HG03060 (cell line): ENCODE measurements at regions not wholly inside any gene's neighbourhood (a gene's known extent, or its start where the extent isn't known, plus 50 kb on each side); places are given as distances from the start of the nearest gene placed in this dataset.
A peak's percentile ranks its signal among the peaks of the same experiment; 100 is the strongest.

Experiments used
- ATAC-seq: cut with Tn5 transposase; IDR thresholded peaks from one replicate; pipeline ENCODE4 v1.9.1; 2021; ENCODE audit warnings: low read depth, moderate number of reproducible peaks; ENCODE audit not compliant: unreplicated experiment

DNA sequence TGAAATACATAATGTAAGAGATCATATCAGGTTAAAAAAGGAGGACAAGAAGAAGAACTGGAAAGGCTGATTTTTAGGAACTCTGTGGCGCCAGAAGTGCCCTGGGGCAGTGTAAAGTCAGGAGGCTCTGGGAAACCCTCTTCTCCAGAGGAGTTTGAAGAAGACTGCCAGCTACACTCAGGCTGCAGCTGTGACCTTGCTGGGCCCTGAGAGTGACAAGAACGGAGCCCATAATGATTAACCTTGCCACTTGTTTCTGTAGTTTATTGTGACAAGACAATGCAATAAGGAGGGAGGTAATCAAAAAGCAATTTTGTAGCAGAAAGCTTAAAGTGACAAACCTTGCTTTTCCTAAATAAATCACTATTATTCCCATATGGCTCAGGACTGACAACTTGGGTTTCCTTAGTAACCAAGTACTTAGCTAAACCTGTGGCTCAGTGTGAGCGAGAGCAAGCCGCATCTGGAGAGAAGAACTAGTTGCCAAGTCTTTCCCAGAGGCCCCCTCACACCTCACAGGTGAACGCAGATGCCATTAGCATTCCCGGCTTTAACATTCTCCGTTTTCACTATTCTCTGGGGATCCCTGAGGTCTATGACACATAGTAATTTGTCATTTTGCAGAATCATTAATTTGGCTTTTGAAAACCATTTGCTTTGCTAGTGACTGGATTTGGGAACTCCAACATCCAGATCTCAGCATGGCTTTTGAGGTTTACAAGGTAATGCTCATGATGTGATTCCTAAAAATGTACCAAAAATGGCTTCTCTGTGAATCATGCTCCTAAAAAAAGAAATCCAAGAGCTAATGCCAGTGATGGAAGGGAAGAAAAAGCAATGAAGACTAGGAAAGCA, 115.9 kb downstream of the OMA1 start:
- no peak for ATAC-seq

DNA sequence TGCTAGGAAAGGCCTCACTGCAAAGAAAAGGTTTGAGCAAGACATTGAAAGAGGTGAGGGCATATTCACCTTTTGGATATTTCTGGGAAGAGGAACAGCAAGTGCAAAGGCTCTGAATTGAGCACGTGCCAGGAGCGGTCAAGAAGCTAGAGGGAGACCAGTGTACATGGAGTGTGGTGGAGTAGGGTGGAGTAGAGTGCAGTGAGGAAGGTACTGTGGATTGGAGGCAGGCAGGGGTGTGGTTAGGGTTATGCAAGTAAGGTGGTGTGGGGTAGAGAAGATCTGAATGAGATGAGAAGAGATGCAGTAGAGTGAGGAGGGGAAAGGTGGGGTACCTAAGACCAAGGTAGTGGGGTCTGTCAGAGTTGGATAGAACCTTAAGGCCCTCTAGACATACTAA, 119.6 kb downstream of the OMA1 start:
- ATAC-seq = no peak

DNA sequence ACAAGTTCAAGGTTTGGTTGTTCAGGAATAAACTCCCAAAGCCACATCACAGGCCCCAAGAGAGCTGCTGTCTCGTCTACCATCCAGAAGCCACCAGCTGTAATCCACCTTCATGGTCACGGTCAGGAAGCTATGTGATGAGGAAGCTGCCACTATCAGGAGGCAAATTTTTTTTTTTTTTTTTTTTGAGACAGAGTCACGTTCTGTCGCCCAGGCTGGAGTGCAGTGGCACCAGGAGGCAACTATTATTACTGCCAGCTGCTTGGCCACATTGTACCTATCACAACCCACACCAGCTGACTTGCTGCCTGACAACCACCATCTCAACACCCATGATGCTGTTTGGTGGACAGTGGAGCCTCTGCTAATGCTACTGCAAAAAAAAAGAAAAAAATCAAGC, 124.1 kb downstream of the OMA1 start:
- ATAC-seq = no peak

DNA sequence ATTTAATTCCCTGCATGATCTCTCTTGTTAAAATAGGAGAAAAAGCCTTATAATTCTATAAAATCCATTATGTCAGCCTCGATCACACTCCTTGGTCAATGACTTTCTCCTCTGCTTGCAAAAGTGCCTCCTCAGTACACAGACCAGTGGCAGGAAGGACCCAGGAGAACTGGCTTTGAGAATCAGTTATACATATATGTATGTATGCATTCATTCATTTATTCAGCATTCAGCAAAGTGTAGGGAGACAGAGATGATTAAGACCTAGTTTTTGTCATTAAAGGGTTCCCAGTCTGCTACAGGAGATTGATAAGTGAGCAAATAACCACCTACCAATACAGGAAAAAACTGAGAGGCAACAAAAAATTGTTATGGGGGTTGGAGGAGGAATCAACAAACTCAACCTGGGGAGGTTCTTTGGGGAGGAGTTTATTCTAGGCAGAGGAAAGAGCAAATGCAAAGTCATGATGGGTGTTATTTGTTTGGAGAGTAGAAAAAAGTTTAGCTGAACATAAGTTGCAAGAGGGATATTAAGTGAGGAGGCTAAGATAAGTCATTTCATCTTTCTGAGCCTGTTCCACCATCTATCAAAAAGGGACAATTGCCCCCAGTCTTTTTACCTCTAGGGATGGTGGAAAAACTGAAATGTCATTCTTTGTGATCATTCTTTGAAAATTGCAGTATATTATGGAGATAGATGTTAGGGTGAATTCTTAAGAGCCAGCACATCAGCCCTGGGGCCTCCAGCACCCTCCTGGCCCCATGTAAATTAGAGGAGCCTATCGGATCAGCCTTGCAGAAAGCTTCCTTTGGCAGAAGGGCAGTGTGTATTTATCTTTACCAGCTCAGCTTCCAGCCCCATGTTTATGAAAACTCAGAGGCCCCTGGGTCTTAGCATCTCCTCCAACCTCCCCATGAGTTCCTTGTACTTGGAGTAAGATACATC, 128.0 kb downstream of the OMA1 start:
- no peak for ATAC-seq

DNA sequence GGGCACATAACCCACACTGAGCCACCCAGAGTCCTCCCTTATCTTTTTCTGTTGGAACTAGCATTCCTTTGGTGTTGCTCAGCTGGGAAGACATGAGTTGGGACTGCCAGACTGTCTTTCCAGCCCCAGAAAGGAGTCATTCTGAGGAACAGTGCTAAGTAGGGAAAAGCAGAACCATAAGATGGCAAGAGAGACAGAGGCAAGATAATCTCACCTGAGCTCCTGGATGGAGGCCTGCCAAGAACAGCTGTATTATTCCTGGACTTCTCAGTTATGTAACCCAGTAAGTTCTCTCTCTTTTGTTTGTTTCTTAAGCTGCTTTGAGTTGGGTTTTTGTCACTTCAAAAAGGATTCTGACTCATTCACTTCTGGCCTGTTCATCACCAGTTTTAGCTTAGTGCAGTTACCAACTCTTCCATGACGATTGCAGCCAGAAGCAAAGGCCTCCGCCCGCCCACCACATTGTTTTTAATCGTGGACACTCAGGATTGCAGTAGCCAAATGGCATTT, 134.4 kb downstream of the OMA1 start:
- no peak for ATAC-seq

DNA sequence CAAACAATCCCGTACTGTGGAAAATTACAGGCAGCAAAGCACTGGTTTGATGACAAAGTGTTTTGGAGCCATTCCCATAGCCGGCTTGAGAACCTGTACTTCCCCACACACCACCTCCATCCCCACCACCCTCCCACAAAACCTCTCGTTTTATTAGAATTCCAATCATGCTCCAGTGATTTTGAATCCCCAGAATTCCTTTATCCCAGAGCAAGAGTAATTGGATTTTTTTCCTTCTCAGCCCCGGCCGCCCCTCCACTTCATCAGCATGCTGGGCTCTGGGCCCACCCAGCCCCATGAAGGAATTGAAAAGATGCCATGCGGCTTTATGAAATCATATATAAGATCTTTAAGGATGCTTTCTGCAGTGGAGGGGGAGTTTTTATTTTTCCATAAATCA, 136.6 kb downstream of the OMA1 start:
- ATAC-seq = no peak

DNA sequence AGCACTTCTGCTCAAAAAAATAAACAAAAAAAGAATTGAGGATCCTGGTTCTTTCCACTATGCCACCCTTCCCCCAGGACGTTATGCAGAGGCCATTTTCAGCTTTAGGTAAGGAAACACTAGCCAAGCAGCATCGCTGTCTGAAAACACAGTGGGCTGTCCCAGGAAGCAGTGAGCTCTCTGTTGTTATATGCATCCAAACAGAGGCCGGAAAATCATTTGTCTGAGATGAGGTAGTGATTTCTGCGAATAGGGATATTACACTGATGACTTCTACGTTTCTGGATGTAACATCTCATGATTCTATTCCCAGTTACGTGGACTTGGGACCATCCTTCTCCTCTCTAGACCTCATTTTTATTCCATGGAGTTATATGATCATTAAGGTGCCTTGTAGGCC, 137.2 kb downstream of the OMA1 start:
- no peak for ATAC-seq

DNA sequence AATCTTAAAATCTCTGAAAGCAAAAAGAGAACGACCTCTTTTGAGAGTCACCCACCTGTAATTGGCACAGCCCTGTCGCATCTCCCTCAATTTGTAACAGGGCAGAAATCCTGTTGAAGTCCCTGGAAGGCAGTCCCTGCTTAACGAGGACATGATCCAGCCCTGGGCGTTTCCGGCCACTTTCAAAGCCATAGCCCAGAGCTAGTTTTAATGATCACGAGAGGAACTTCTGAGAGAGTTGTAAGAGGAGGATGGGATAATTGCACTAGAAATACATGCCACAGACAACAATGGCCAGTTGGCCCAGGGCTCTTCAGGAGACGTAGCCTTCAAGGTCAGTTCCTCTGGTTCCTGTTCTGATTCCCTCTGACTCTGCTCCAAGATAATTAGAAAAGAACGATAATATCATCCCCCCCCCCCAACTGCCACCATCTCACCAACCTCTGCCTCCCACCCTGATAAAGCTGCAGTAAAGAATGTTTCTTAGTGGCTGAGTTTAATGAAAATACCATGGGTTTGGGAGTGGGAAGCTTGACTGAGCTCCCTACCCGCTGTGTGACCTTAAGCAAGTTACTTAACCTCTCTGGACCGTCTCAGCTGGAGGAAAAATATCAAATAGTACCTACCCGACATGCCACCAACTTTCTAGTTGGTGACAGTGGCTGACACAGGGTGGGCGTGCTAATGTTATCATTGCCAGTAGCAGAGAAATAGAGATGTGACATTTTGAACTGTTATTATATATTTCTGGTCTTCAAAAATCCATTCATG, 140.0 kb downstream of the OMA1 start:
- no peak for ATAC-seq

DNA sequence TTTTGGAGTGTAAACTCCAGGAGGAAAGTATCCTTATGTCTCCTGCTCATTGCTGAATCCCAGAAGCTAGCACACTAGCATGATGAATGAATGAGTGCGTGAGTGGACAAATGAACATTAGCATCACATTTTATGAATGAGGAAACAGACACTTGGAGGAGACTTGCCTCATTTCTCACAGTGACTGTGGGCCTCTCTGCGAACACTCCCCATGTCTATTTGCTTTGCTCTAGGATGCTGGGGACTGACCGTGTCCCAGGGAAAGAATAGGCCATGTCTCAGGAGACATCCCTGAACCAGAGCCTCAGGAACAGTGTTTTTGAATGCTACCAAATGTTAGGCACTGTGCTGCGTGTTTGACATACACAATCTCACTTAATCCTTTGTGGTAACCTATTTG, 140.9 kb downstream of the OMA1 start:
- ATAC-seq = no peak

DNA sequence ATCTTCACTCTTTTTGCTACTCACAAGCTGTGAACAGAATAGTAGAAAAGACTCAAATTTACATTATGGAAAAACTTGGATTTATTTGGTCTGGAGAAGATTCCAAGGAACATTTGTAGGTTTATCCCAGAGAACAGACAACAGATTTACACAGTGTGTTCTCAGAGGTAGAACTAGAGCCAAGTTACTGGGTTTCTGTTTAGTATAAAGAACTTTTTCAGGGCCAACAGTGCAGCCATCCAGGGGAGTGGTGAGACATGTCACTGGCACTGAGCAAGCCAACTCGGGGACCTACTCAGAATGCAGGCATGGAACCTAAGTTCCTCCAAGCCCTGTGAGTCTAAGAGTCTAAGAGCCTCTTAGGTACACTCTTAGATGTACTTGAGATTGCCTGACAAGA, 142.6 kb downstream of the OMA1 start:
- no peak for ATAC-seq

DNA sequence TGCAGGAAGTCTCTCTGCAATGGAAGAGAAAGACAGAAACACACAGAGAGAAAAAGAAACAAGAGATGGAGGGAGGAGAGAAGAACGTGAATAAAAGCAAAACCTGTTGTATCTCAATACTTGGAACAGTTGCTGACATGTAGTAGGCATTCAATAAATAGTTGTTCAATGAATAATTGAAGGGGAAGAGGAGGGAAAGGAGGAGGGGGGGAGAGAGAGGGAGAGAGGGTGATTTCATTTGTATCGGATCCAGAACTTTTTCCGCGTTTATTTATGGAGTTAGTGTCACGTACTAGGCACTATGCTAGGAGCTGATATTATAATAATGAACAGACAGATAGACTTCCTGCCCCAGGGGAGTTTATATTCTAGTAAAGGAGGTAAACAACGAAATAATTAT, 144.1 kb downstream of the OMA1 start:
- no peak for ATAC-seq

DNA sequence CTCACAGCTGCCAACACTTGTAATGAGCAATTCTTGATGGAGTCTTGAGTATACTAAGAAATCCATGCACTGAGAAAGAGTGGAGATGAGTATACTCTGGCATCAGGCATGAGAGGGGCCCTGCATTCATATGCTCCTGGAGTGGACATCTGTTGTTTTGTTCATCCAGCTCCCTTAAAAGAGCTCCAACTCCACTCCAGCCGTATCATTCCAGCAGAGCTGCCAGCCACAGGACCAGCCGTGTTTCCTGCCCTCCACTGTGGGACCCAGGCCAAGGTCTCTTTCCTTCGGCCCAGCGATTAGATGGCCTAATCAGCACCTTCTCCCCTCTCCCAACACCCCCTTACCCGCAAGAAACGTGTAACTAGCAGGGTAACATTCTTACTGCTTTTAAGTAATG, 144.5 kb downstream of the OMA1 start:
- no peak for ATAC-seq

DNA sequence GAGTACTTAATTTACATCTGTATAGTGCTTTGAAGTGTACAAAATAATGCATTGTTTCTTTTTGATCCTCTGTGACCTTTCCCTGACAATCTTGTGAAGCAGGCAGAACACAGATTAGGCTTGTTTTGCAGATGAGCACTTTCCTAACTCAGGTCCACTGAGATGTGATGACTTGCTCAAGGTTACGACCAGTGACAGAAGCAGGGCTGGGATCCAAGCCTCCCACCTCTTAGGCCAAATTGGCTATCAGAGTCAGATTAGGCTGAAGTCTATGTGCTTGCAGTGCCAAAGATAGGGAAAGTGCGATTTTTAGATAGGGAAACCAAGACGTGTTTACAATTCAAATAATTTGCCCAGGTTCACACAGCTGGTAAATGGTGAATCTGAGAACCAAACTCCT, 147.3 kb downstream of the OMA1 start:
- no peak for ATAC-seq

DNA sequence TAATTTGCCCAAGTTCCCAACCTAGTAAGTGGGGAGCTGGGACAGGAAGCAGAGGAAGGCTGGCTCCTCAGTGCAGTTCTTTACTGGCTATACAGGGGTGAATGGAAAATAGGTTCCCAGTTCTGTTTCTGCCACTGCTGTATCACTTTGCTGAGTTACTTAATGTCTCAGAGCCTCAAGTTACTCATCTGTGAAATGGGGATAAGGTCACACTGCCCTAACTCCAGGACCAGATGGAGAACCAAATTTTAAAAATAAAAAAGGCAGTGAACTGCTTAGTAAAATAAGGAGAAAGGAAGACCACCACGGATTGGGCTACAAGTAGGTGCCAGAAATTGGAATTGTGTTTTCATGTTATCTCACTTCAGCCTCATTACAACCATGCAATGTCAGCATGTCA, 147.8 kb downstream of the OMA1 start:
- no peak for ATAC-seq

DNA sequence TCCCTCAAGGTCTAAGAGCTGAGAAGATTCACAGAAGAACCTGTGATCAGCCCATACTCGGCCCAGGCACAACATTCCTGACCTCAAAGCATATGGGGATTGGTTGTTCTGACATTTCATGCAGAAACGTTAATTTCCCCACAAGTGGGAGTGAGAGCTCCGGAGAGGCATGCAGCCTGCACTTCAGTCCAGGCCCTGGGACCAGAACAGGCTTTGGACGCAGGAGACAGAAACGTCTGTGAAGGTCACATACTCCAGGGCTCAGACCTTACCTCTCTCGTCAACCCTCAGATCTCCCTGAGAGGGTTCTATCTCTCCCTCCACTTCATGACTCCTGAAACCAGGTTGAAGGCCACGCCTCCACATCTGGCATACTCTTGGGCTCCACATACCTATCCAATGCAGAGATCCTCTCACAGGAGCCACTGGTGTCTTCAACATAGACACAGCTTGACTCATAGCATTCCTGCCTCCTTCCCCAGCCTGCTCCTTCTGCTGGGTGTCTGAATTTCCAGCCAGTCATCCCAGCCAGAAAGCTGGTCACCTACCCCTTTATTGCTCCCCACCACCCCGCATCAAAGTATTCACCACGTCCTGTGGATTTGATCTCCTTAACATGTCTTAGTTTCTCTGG, 149.2 kb downstream of the OMA1 start:
- ATAC-seq = no peak

DNA sequence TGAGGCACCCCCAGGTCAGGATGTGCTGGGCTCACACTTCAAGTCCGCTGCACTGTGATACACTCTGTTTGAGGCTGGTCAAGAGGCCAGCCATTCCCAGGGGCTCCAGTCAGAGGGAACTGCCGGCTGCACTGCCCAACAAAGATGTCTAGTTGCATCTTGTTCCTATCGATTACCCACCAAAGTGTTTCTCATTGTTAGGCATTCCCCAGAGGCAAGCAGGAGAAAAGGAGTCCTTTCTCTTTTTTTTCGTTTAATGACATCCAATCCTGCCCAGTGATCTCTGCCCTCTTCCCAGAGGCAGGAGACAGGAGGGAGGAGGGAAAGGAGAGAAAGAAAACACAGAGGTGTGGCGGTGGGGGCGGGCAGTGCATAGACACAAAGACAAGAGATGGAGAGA, 150.4 kb downstream of the OMA1 start:
- ATAC-seq = no peak

DNA sequence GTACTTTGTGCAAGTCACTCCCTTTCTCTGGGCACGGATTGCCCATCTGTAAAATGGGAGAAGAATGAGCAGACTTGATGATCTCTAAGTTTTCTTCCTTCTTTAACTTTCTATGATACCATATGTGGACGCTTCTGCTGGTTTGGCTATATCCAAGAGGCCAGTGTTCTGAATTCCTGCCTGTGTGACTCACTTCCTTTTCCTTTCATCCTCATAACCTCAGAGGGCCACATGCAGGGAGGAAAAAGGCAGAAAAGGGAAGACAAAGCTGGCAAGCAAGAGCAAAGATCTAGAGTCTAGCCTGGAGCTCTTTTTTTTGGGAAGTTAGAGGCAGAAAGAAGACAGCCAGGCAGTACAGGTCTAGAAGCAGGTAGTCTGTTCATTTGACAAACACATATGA, 151.2 kb downstream of the OMA1 start:
- ATAC-seq = no peak

DNA sequence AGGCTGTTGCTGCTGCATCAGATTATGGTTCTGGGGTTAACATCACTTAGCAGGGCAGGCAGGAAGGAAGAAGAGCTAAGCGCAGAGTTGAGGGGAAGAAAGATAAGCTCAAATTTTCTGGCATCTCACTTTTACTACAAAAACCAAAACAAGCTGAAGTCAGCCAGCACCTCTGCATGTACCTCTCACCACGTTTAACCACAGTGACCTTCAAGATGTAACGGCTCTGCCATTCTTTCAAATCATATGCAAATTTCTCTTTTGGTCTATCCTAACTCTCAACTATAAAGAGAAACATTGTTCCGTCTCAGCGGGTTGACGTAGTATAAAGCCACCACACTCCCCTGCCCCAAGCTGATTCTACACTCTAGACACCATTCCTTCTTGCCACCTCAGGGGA, 154.4 kb downstream of the OMA1 start:
- peak; percentile 89 for ATAC-seq

DNA sequence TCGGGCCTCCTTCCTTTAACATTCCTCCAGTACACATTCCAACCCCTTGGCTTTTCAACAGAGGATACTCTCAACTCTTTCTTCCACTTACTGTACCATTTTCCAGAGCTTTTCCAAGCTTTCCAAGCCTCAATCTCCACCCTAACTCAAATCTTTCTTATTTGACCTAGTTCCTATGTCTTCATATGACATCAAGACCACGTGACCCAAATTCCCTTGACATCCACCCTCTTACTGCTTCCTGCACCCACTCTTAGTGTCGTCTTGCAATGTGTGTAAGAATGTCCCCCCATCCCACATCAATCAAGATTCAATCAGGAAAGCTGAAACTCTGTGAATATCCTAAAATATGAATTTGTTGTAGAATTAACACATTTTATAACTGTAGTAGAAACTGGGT, 155.0 kb downstream of the OMA1 start:
- no peak for ATAC-seq

DNA sequence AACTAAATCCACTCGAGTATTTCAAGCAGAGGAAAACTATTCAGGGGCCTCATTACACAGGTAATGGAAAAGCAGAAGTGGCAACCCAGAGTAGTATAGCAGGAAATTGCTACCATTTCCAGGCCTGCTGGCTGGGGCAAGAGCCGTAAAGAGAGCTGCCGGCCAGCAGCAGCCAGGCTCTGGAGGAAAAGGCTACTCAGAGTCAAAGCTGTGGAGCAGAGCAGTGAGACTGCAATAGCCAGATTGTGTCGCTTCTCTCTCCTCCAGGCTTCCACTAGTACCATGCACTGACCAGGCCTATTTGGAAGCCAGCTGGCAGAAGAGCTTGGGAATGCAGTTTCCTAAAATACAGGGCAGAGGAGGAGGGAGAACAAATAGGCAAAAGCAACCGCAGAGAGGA, 155.5 kb downstream of the OMA1 start:
- no peak for ATAC-seq
